Keratinocyte (primary cell): ENCODE measurements at regions not wholly inside any gene's neighbourhood (a gene's known extent, or its start where the extent isn't known, plus 50 kb on each side); places are given as distances from the start of the nearest gene placed in this dataset.
A peak's percentile ranks its signal among the peaks of the same experiment; 100 is the strongest.

ENCODE experiments used
- EZH2 ChIP-seq: IDR thresholded peaks from one replicate; pipeline ENCODE4 v1.6.1; 2012; ENCODE audit warnings: inconsistent platforms, mild to moderate bottlenecking, low read length, moderate library complexity
- TF ChIP-seq, protein P1 (sequence below), 3 experiments: IDR thresholded peaks in 1 of 3; conservative IDR thresholded peaks in 1 of 3; optimal IDR thresholded peaks in 1 of 3; 2 replicates in 2 of 3; 3 replicates in 1 of 3; pipeline versions ENCODE3 to v1.5.1; 2011; ENCODE audit warnings: low read length in 3 of 3, mild to moderate bottlenecking in 3 of 3, moderate library complexity in 2 of 3, control low read depth in 1 of 3, inconsistent platforms in 1 of 3; ENCODE audit not compliant: insufficient read depth in 2 of 3; ENCODE audit errors: extremely low read depth in 1 of 3

DNA sequence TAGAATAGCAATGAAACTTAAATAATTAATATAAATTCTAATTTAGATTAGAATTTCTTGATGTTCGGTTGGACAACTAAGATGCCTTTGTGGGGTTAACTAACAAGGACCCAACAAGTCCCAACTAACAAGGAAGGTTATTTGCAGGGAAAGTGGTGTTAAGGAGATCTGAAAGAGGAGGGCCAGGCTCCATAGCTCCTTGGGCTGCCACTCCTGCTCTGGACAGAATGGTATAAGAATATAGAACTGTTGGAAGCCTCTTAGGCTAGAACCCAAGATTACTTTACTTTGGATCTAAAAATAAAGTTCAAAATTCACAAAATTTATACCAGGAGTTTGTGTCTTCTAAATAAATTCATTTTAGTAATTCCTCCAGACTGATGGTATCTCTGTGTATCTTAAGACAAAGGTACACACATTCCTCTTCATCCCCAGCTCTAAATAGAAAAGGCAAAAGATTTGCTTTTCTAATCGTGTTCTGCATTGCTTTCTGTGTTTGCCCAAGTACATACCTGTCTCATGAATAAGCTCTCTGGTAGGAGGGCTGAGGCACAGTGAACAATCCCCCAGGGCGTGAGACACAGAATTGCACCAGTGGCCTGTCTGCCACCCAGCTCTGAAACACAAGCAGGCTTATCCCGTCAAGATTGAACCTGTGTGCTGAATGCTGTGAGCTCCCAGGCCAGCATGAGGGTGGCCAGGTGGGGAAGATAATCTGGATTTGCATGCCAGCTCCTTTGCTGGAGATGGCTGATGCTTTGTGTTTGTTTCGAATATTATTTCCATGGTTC lies 176.0 kb downstream of the ACKR3 start:
- TF ChIP-seq, protein P1, sequence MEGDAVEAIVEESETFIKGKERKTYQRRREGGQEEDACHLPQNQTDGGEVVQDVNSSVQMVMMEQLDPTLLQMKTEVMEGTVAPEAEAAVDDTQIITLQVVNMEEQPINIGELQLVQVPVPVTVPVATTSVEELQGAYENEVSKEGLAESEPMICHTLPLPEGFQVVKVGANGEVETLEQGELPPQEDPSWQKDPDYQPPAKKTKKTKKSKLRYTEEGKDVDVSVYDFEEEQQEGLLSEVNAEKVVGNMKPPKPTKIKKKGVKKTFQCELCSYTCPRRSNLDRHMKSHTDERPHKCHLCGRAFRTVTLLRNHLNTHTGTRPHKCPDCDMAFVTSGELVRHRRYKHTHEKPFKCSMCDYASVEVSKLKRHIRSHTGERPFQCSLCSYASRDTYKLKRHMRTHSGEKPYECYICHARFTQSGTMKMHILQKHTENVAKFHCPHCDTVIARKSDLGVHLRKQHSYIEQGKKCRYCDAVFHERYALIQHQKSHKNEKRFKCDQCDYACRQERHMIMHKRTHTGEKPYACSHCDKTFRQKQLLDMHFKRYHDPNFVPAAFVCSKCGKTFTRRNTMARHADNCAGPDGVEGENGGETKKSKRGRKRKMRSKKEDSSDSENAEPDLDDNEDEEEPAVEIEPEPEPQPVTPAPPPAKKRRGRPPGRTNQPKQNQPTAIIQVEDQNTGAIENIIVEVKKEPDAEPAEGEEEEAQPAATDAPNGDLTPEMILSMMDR (optimal IDR thresholded peaks at IDR 0.05 in 1 of 3, IDR thresholded peaks at IDR 0.05 in 1 of 3, conservative IDR thresholded peaks at IDR 0.05 in 1 of 3; ENCODE audit: extremely low read depth in 1 of 3, insufficient read depth in 2 of 3, low read length in 3 of 3) = peak in 2 of 3 experiments; percentile 6 to 21
- TF ChIP-seq EZH2 = no peak
